ENCODE measurements at regions not wholly inside any gene's neighbourhood (a gene's known extent, or its start where the extent isn't known, plus 50 kb on each side); places are given as distances from the start of the nearest gene placed in this dataset.

GRCh38 chr10:34032564-34032963 is 698.1 kb upstream of the NRP1 start:
- no peak for DNase-seq
- H3K27ac ChIP-seq (replicated peaks), result no peak overlapping the region
- no peaks in the 10 kb centered on the region for H3K36me3 ChIP-seq
- intact Hi-C loops (cut with micrococcal nuclease), result no loop called here
- peaks cover 10% of the 10 kb centered on the region for H3K4me1 ChIP-seq
- H3K9me3 ChIP-seq (replicated peaks), result peaks cover 11% of the 10 kb centered on the region
- H3K4me3 ChIP-seq, result no peak overlapping the region
- H3K27me3 ChIP-seq (ENCODE audit: low read depth), result no peaks in the 10 kb centered on the region
- TF ChIP-seq CTCF (IDR thresholded peaks at IDR 0.05; ENCODE audit: borderline replicate concordance), result no peak

DNA sequence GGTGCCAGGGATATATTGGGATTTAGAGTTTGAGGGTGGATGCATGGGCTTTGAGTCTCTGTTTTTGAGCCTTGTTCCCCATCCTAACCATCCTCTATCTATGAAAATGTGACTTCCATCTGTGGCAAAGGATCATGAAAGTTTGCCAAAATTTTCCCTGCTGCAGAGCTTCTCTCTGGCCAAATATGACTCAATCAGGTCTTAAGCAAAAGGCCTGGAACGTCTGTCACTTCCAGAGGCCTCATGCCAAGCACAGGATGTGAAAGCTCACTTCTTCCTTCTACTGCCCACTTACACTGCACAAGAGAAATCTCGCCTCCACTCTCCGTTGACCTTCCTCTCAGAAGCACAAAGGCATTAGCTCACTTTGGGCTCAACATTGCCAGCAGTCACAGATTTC is 696.9 kb upstream of the NRP1 start:
- Histone ChIP-seq H3K4me3 (no peak overlapping the region), H3K4me1 (peaks cover 10% of the 10 kb centered on the region), H3K27ac (replicated peaks) (no peak overlapping the region), H3K36me3 (no peaks in the 10 kb centered on the region), H3K9me3 (replicated peaks) (peaks cover 11% of the 10 kb centered on the region), H3K27me3 (ENCODE audit: low read depth) (no peaks in the 10 kb centered on the region)
- TF ChIP-seq CTCF (IDR thresholded peaks at IDR 0.05; ENCODE audit: borderline replicate concordance), result no peak
- peak; percentile 46 for DNase-seq
- intact Hi-C loops (cut with micrococcal nuclease), result no loop called here

DNA sequence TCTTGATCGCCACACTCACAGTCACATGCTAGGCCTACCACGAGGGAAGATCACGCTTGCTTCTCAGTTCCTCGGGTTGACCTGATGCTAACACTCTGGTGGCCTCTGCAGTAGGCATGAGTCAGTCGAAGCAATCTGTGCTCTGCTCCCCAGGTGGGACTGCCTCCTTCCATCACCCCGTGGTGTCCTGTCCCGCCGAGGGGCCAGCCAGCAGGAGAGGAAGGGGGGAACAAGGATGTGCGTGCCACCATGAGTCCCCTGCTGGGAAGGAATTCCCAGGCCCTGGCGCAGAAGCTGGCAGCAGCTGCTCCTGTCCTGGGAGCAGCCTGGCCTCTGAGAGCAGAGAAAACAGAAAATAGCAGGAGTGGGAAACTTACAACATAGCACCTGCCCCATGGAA is 695.0 kb upstream of the NRP1 start:
- intact Hi-C loops (cut with micrococcal nuclease), result no loop called here
- no peak for TF ChIP-seq CTCF (IDR thresholded peaks at IDR 0.05; ENCODE audit: borderline replicate concordance)

DNA sequence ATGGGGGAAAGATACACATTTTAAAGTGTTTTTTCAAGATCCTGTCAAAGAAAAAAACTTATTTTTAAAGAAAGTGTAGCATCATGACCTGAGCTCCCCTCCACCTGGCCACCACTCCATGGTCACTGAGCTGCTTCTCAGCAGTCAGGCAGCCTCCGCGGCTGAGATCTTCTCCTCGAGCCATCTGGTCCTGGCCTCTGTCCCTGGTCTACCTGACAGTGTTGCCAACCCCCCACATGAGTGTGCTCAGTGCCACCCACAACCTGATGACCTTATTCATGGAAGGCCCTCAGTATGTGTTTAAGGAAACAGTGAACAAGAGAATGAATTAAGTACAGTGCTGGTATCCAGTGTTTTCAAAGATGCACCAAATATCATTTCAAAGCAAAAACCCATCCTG is 694.5 kb upstream of the NRP1 start:
- Histone ChIP-seq H3K9me3 (replicated peaks) (no peaks in the 10 kb centered on the region), H3K4me1 (peaks cover 10% of the 10 kb centered on the region), H3K36me3 (no peaks in the 10 kb centered on the region), H3K27me3 (ENCODE audit: low read depth) (no peaks in the 10 kb centered on the region), H3K27ac (replicated peaks) (no peak overlapping the region), H3K4me3 (no peak overlapping the region)
- no peak for DNase-seq
- TF ChIP-seq CTCF (IDR thresholded peaks at IDR 0.05; ENCODE audit: borderline replicate concordance), result no peak
- intact Hi-C loops (cut with micrococcal nuclease), result no loop called here

More for the DNA sequence above, 695.0 kb upstream of the NRP1 start:
- Histone ChIP-seq H3K27me3 (ENCODE audit: low read depth) (no peaks in the 10 kb centered on the region), H3K36me3 (no peaks in the 10 kb centered on the region), H3K4me1 (peaks cover 10% of the 10 kb centered on the region), H3K9me3 (replicated peaks) (peaks cover under 1% of the 10 kb centered on the region), H3K4me3 (no peak overlapping the region), H3K27ac (replicated peaks) (no peak overlapping the region)
- DNase-seq, result no peak

DNA sequence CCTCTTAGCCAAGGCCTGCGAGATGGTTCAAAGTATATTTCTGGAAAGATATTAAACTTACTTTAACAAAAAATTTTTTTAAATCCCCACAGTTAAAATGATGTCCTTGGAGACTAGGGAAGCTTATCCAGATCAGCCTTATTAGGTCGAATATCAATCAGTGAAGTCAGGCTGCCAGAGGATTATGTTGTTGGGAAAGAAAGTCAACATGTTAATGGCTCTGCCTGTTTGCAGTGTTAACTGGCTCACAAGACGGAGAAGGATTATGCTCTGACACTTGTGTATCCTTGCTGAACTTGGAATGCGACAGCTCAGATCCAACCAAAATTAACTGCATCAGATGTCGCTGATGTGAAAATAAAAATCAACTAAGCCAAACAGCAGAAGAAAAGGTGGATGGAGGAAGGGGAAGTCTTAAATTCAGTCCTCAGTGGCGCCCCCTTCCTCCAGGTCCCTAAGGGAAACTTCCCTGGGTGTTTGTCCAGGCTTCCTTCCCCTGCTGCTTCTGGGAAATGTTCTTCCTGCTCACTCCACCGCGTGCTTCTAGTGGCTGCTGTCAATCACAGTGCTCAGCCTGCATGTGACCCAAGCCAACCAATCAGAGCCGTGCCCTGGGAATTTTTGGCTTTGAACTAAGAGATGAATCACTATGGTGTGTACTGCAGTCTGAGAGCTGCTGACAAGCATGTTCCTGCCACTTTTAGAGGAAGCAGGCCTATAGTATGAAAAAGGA is 690.4 kb upstream of the NRP1 start:
- Histone ChIP-seq H3K4me1 (no peaks in the 10 kb centered on the region), H3K9me3 (replicated peaks) (no peaks in the 10 kb centered on the region), H3K27ac (replicated peaks) (no peak overlapping the region), H3K27me3 (ENCODE audit: low read depth) (no peaks in the 10 kb centered on the region), H3K36me3 (no peaks in the 10 kb centered on the region), H3K4me3 (no peak overlapping the region)
- intact Hi-C loops (cut with micrococcal nuclease), result no loop called here
- TF ChIP-seq CTCF (IDR thresholded peaks at IDR 0.05; ENCODE audit: borderline replicate concordance), result no peak
- no peak for DNase-seq

Measured in left ventricle myocardium inferior (tissue), 1 donor.